ENCODE measurements at regions not wholly inside any gene's neighbourhood (a gene's known extent, or its start where the extent isn't known, plus 50 kb on each side); places are given as distances from the start of the nearest gene placed in this dataset.

DNA sequence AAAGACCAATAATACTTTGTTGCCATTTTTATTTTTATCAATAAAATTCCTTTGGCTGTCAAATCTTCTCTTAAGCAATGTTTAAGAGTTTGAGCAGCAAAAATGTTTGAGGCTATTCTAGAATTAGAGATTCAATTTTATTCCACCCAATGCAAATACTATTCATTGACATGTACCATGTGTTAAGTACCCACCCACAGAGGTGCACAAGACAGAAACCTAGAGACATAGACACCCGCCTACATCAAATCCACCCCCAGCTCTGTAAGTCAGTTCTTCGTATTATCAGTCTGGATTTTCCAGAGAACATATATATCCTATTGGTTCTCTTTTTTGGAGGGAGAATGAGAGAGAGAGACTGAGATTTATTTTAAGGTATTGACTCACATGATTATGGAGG is 463.7 kb downstream of the EPM2A start:
- H3K4me3 ChIP-seq = no peak overlapping the region
- H3K27me3 ChIP-seq = no peaks in the 10 kb centered on the region
- peaks cover 0 to 12% (median 2%) of the 10 kb centered on the region in 4 donors for H3K4me1 ChIP-seq
- H3K27ac ChIP-seq = no peak overlapping the region
- intact Hi-C loops (cut with DNase I; ENCODE audit: low total_unique reads) = no loop called here
- 95 to 100% (median 98%) methylated on average over 2 of the region's 2 CpGs for WGBS, 5 donors
- DNase-seq = no peak
- TF ChIP-seq POLR2A (IDR thresholded peaks at IDR 0.05) = no peak
- TF ChIP-seq POLR2AphosphoS5 (IDR thresholded peaks at IDR 0.05) = no peak
- no peak for TF ChIP-seq EP300 (IDR thresholded peaks at IDR 0.05)
- TF ChIP-seq, protein P1, sequence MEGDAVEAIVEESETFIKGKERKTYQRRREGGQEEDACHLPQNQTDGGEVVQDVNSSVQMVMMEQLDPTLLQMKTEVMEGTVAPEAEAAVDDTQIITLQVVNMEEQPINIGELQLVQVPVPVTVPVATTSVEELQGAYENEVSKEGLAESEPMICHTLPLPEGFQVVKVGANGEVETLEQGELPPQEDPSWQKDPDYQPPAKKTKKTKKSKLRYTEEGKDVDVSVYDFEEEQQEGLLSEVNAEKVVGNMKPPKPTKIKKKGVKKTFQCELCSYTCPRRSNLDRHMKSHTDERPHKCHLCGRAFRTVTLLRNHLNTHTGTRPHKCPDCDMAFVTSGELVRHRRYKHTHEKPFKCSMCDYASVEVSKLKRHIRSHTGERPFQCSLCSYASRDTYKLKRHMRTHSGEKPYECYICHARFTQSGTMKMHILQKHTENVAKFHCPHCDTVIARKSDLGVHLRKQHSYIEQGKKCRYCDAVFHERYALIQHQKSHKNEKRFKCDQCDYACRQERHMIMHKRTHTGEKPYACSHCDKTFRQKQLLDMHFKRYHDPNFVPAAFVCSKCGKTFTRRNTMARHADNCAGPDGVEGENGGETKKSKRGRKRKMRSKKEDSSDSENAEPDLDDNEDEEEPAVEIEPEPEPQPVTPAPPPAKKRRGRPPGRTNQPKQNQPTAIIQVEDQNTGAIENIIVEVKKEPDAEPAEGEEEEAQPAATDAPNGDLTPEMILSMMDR (IDR thresholded peaks at IDR 0.05) = no peak
- no peaks in the 10 kb centered on the region for H3K36me3 ChIP-seq
- H3K9me3 ChIP-seq = no peaks in the 10 kb centered on the region

DNA sequence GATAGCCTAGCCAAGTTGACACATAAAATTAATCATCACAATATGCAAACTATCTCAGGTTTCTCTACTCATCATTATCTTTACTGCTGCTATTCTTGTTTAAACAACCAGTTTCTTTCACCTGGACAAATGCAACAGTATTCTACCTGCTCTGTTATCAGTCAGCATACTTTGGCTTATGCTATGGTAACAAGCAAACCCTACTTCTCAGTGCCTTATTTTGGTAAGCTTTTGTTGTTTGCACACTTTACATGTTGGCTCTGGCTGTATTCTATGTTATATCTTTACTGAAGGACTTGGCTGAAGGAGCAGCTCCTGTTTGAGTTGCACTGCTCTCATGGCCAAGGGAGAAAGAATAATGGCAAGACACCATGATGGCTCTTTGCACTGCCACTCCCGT is 463.1 kb downstream of the EPM2A start:
- Histone ChIP-seq H3K27ac (no peak overlapping the region), H3K27me3 (no peaks in the 10 kb centered on the region)

DNA sequence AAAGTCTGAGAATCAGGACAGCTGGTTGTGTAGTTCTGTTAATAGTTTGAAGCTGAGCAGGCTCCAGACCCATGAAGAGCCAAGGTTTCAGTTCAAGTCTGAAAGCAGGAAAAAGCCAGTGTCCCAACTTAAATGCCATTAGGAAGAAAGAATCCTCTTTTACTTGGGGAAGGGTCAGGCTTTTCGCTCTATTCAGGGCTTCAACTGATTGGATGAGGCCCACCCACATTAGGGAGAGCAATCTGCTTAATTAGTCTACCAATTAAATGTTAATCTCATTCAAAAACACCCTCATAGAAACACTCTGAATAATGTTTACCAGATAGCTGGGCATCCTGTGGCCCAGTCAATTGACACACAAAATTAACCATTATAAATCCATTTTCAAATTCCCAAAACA is 462.2 kb downstream of the EPM2A start:
- H3K27ac ChIP-seq = no peak overlapping the region
- intact Hi-C loops (cut with DNase I; ENCODE audit: low total_unique reads) = no loop called here
- TF ChIP-seq EP300 (IDR thresholded peaks at IDR 0.05) (no peak), POLR2AphosphoS5 (IDR thresholded peaks at IDR 0.05) (no peak), POLR2A (IDR thresholded peaks at IDR 0.05) (no peak)
- TF ChIP-seq, protein P1 (IDR thresholded peaks at IDR 0.05) = no peak
- H3K27me3 ChIP-seq = no peaks in the 10 kb centered on the region
- H3K4me1 ChIP-seq = no peaks in the 10 kb centered on the region
- no peak overlapping the region for H3K4me3 ChIP-seq
- WGBS, 5 donors = 88 to 97% (median 90%) methylated on average over 1 of the region's 1 CpG
- H3K36me3 ChIP-seq = no peaks in the 10 kb centered on the region
- DNase-seq = no peak
- no peaks in the 10 kb centered on the region for H3K9me3 ChIP-seq

More for the DNA sequence above, 463.1 kb downstream of the EPM2A start:
- H3K4me1 ChIP-seq = peaks cover 0 to 6% (median 0%) of the 10 kb centered on the region in 4 donors
- TF ChIP-seq POLR2A (IDR thresholded peaks at IDR 0.05) (no peak), POLR2AphosphoS5 (IDR thresholded peaks at IDR 0.05) (no peak), EP300 (IDR thresholded peaks at IDR 0.05) (no peak)
- TF ChIP-seq, protein P1 (IDR thresholded peaks at IDR 0.05) = no peak
- H3K4me3 ChIP-seq = no peak overlapping the region
- intact Hi-C loops (cut with DNase I; ENCODE audit: low total_unique reads) = no loop called here
- 57 to 82% (median 81%) methylated on average over 1 of the region's 1 CpG for WGBS, 5 donors
- DNase-seq = no peak
- no peaks in the 10 kb centered on the region for H3K36me3 ChIP-seq
- no peaks in the 10 kb centered on the region for H3K9me3 ChIP-seq

DNA sequence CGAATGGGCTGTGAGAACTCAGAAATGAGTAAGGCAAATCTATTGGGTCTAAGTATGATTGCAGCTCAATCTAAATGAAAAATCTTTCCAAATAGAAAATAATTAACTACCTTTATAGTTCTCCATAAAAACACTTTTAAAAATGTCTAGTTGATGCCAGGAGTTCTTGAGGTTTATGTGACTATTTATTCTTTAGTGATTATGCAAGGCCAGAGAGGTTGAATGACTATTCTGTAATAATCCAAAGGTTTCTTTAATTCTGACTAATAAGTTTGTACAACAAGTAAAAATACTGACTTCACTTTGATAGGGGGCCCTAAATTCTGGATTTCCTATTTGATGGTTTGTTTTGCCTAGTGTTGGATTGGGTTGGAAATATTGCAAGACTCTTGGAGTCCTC is 461.2 kb downstream of the EPM2A start:
- Histone ChIP-seq H3K36me3 (no peaks in the 10 kb centered on the region), H3K4me3 (no peak overlapping the region), H3K9me3 (no peaks in the 10 kb centered on the region), H3K27ac (no peak overlapping the region), H3K27me3 (no peaks in the 10 kb centered on the region), H3K4me1 (no peaks in the 10 kb centered on the region)
- no peak for TF ChIP-seq EP300 (IDR thresholded peaks at IDR 0.05)
- no peak for TF ChIP-seq POLR2A (IDR thresholded peaks at IDR 0.05)
- TF ChIP-seq, protein P1 (IDR thresholded peaks at IDR 0.05) = no peak
- no peak for TF ChIP-seq POLR2AphosphoS5 (IDR thresholded peaks at IDR 0.05)
- 69 to 82% (median 78%) methylated on average over 1 of the region's 1 CpG for WGBS, 5 donors
- DNase-seq = no peak
- intact Hi-C loops (cut with DNase I; ENCODE audit: low total_unique reads) = no loop called here
